Epithelial cell of esophagus (primary cell): ENCODE measurements at regions not wholly inside any gene's neighbourhood (a gene's known extent, or its start where the extent isn't known, plus 50 kb on each side); places are given as distances from the start of the nearest gene placed in this dataset.

Experiments used
- DNase-seq: peaks from one replicate; pipeline ENCODE4 v3.0.0; 2010; ENCODE audit warnings: low read depth
- H3K4me3 ChIP-seq: 2 replicates; pipeline ENCODE4 v1.5.1; 2011; ENCODE audit warnings: mild to moderate bottlenecking, low read length, control low read depth
- CTCF ChIP-seq: IDR thresholded peaks from 2 replicates; pipeline ENCODE4 v1.5.1; 2011; ENCODE audit warnings: low read depth, mild to moderate bottlenecking, low read length, control low read depth, inconsistent platforms; ENCODE audit not compliant: insufficient read depth; ENCODE audit errors: missing control alignments

GRCh38 chrX:94162971-94163370 lies 489.0 kb downstream of the FAM133A start:
- TF ChIP-seq CTCF = no peak
- H3K4me3 ChIP-seq = no peak overlapping the region
- no peak for DNase-seq

DNA sequence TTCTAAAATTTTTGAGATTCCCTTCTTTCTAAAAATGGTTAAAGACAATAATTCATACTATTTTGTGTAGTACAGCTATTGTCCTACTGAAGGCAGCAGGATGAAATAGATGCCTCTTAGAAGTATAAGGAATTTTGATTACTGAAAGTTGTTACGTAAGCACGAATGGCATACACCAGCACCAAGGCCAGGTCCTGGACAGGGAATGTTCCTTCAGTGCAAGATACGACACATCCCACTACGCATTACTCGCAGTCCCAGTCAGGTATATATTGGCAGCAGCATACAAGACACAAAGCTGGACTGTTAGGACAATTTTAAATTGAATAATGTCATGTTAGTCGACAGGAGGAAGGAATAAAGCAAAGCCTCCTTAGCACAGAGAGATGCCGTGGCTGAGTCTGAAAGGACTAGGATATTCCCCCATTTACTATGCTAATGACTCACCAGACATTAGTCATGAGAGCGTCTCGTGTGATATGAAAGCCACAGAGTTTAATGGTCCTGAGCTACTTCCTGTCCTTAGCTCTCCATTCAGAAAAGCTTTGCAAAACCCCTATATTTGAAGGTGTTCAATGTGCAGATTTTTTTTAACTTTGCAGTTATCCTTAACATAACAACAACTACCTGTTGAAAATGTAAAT lies 504.3 kb downstream of the FAM133A start:
- no peak for TF ChIP-seq CTCF
- H3K4me3 ChIP-seq = no peak overlapping the region
- peak; percentile 42 for DNase-seq

DNA sequence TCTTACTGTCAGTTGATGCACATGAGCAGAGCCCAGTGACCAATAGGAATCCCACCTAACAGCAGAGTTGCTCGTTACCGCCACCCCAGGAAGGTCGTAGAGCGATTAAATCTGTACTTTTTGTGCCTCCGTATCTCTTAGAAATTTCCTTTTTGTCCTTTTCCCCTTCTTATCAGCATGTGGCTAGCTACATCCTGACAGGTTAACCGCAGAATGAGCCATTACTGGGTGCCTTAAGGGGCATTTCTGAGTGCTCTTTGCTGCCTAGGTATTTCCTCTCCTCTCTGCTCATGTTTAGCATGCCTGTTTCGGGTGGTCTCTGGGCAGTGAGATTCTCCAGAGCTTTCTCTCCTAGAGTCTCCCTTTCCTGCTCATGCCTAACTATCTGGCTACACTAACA lies 530.5 kb downstream of the FAM133A start:
- TF ChIP-seq CTCF = no peak
- H3K4me3 ChIP-seq = no peak overlapping the region
- no peak for DNase-seq

GRCh38 chrX:94216738-94217137 lies 542.7 kb downstream of the FAM133A start:
- no peak for DNase-seq
- no peak for TF ChIP-seq CTCF
- H3K4me3 ChIP-seq = no peak overlapping the region

GRCh38 chrX:94252211-94252610 lies 578.2 kb downstream of the FAM133A start:
- no peak for DNase-seq
- TF ChIP-seq CTCF = no peak
- H3K4me3 ChIP-seq = no peak overlapping the region

DNA sequence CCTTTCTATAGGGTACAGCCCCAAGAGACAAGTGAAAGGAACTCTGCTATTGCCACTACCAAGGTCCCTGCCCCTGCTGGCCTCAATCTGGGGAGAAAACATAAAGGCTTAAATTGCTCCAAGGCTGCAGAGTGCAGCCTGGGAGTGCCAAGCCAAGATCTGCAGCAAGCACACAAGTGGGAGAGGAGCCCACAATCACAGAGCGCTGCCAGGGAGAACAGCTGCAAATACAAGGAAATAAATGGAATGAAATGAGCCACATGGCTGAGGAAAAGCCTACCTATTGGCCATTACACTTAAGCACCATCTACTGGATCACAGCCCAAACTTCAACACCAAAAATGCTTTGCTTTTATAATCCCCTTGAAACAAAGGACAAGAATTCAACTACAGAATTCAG lies 582.4 kb downstream of the FAM133A start:
- no peak for TF ChIP-seq CTCF
- DNase-seq = no peak

DNA sequence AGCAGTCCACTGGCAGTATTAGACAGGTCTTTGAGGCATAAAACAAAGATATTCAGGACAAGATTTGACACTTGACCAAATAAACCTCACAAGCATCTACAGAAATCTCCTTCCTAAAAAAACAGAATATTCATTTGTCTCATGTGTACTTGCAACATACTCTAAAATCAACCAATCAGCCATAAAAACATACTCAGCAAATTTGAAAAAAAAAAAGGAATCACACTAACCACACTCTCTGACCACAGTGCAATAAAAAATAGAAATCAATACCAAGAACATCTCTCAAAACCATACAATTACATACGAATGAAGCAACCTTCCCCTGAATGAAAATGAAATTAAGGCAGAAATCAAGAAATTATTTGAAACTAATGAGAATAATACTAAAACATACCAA lies 591.3 kb downstream of the FAM133A start:
- no peak overlapping the region for H3K4me3 ChIP-seq
- no peak for TF ChIP-seq CTCF
- DNase-seq = no peak

More for the DNA sequence above, 582.4 kb downstream of the FAM133A start:
- H3K4me3 ChIP-seq = no peak overlapping the region
